ENCODE measurements at regions not wholly inside any gene's neighbourhood (a gene's known extent, or its start where the extent isn't known, plus 50 kb on each side); places are given as distances from the start of the nearest gene placed in this dataset.

GRCh38 chr10:83982812-83983211, 156.5 kb upstream of the GHITM start:
- no peaks in the 10 kb centered on the region for H3K27me3 ChIP-seq (replicated peaks; ENCODE audit: control insufficient read depth, insufficient read depth, low read length, poor library complexity, severe bottlenecking)
- H3K9me3 ChIP-seq (ENCODE audit: control insufficient read depth, low read length): no peaks in the 10 kb centered on the region
- no peak for DNase-seq
- no peaks in the 10 kb centered on the region for H3K4me1 ChIP-seq (ENCODE audit: control insufficient read depth, insufficient read depth, low read length, poor library complexity, severe bottlenecking)
- H3K36me3 ChIP-seq (ENCODE audit: control insufficient read depth, insufficient read depth, low read length): no peaks in the 10 kb centered on the region
- H3K4me3 ChIP-seq (ENCODE audit: insufficient read depth, low read depth, low read length, poor library complexity, severe bottlenecking): no peak overlapping the region
- no peak overlapping the region for H3K27ac ChIP-seq (ENCODE audit: insufficient read depth, low read length, poor library complexity, severe bottlenecking)

- no peak overlapping the region for H3K4me3 ChIP-seq (ENCODE audit: insufficient read depth, low read depth, low read length, poor library complexity, severe bottlenecking)
- no peaks in the 10 kb centered on the region for H3K4me1 ChIP-seq (ENCODE audit: control insufficient read depth, insufficient read depth, low read length, poor library complexity, severe bottlenecking)
- H3K27me3 ChIP-seq (replicated peaks; ENCODE audit: control insufficient read depth, insufficient read depth, low read length, poor library complexity, severe bottlenecking): no peaks in the 10 kb centered on the region
- DNase-seq: no peak
- H3K36me3 ChIP-seq (ENCODE audit: control insufficient read depth, insufficient read depth, low read length): no peaks in the 10 kb centered on the region
- no peak overlapping the region for H3K27ac ChIP-seq (ENCODE audit: insufficient read depth, low read length, poor library complexity, severe bottlenecking)
- no peaks in the 10 kb centered on the region for H3K9me3 ChIP-seq (ENCODE audit: control insufficient read depth, low read length)
Observed at GRCh38 chr10:83983578-83984255, 155.6 kb upstream of the GHITM start.

GRCh38 chr10:83984256-83984640, 155.1 kb upstream of the GHITM start:
- Histone ChIP-seq H3K27ac (ENCODE audit: insufficient read depth, low read length, poor library complexity, severe bottlenecking) (no peak overlapping the region), H3K36me3 (ENCODE audit: control insufficient read depth, insufficient read depth, low read length) (no peaks in the 10 kb centered on the region), H3K27me3 (replicated peaks; ENCODE audit: control insufficient read depth, insufficient read depth, low read length, poor library complexity, severe bottlenecking) (no peaks in the 10 kb centered on the region), H3K4me1 (ENCODE audit: control insufficient read depth, insufficient read depth, low read length, poor library complexity, severe bottlenecking) (no peaks in the 10 kb centered on the region), H3K4me3 (ENCODE audit: insufficient read depth, low read depth, low read length, poor library complexity, severe bottlenecking) (no peak overlapping the region), H3K9me3 (ENCODE audit: control insufficient read depth, low read length) (no peaks in the 10 kb centered on the region)
- DNase-seq: no peak

- no peaks in the 10 kb centered on the region for H3K36me3 ChIP-seq (ENCODE audit: control insufficient read depth, insufficient read depth, low read length)
- H3K4me1 ChIP-seq (ENCODE audit: control insufficient read depth, insufficient read depth, low read length, poor library complexity, severe bottlenecking): no peaks in the 10 kb centered on the region
- no peak overlapping the region for H3K4me3 ChIP-seq (ENCODE audit: insufficient read depth, low read depth, low read length, poor library complexity, severe bottlenecking)
- no peak for DNase-seq
- H3K27me3 ChIP-seq (replicated peaks; ENCODE audit: control insufficient read depth, insufficient read depth, low read length, poor library complexity, severe bottlenecking): no peaks in the 10 kb centered on the region
- no peaks in the 10 kb centered on the region for H3K9me3 ChIP-seq (ENCODE audit: control insufficient read depth, low read length)
- no peak overlapping the region for H3K27ac ChIP-seq (ENCODE audit: insufficient read depth, low read length, poor library complexity, severe bottlenecking)
Observed at GRCh38 chr10:83986800-83987199, 152.5 kb upstream of the GHITM start.

- Histone ChIP-seq H3K4me3 (ENCODE audit: insufficient read depth, low read depth, low read length, poor library complexity, severe bottlenecking) (no peak overlapping the region), H3K36me3 (ENCODE audit: control insufficient read depth, insufficient read depth, low read length) (no peaks in the 10 kb centered on the region), H3K4me1 (ENCODE audit: control insufficient read depth, insufficient read depth, low read length, poor library complexity, severe bottlenecking) (no peaks in the 10 kb centered on the region), H3K9me3 (ENCODE audit: control insufficient read depth, low read length) (no peaks in the 10 kb centered on the region), H3K27me3 (replicated peaks; ENCODE audit: control insufficient read depth, insufficient read depth, low read length, poor library complexity, severe bottlenecking) (no peaks in the 10 kb centered on the region), H3K27ac (ENCODE audit: insufficient read depth, low read length, poor library complexity, severe bottlenecking) (no peak overlapping the region)
- no peak for DNase-seq
Observed at GRCh38 chr10:83987216-83987615, 152.1 kb upstream of the GHITM start.

GRCh38 chr10:83988435-83988834, 150.9 kb upstream of the GHITM start:
- H3K27ac ChIP-seq (ENCODE audit: insufficient read depth, low read length, poor library complexity, severe bottlenecking): no peak overlapping the region
- DNase-seq: no peak
- H3K36me3 ChIP-seq (ENCODE audit: control insufficient read depth, insufficient read depth, low read length): no peaks in the 10 kb centered on the region

GRCh38 chr10:83990126-83990525, 149.2 kb upstream of the GHITM start:
- Histone ChIP-seq H3K27ac (ENCODE audit: insufficient read depth, low read length, poor library complexity, severe bottlenecking) (no peak overlapping the region), H3K27me3 (replicated peaks; ENCODE audit: control insufficient read depth, insufficient read depth, low read length, poor library complexity, severe bottlenecking) (no peaks in the 10 kb centered on the region), H3K4me3 (ENCODE audit: insufficient read depth, low read depth, low read length, poor library complexity, severe bottlenecking) (no peak overlapping the region), H3K4me1 (ENCODE audit: control insufficient read depth, insufficient read depth, low read length, poor library complexity, severe bottlenecking) (no peaks in the 10 kb centered on the region), H3K36me3 (ENCODE audit: control insufficient read depth, insufficient read depth, low read length) (no peaks in the 10 kb centered on the region), H3K9me3 (ENCODE audit: control insufficient read depth, low read length) (no peaks in the 10 kb centered on the region)
- DNase-seq: no peak

More at GRCh38 chr10:83988435-83988834, 150.9 kb upstream of the GHITM start:
- no peaks in the 10 kb centered on the region for H3K4me1 ChIP-seq (ENCODE audit: control insufficient read depth, insufficient read depth, low read length, poor library complexity, severe bottlenecking)
- no peaks in the 10 kb centered on the region for H3K9me3 ChIP-seq (ENCODE audit: control insufficient read depth, low read length)
- no peak overlapping the region for H3K4me3 ChIP-seq (ENCODE audit: insufficient read depth, low read depth, low read length, poor library complexity, severe bottlenecking)
- H3K27me3 ChIP-seq (replicated peaks; ENCODE audit: control insufficient read depth, insufficient read depth, low read length, poor library complexity, severe bottlenecking): no peaks in the 10 kb centered on the region

- Histone ChIP-seq H3K36me3 (ENCODE audit: control insufficient read depth, insufficient read depth, low read length) (no peaks in the 10 kb centered on the region), H3K9me3 (ENCODE audit: control insufficient read depth, low read length) (no peaks in the 10 kb centered on the region), H3K27ac (ENCODE audit: insufficient read depth, low read length, poor library complexity, severe bottlenecking) (no peak overlapping the region), H3K4me1 (ENCODE audit: control insufficient read depth, insufficient read depth, low read length, poor library complexity, severe bottlenecking) (no peaks in the 10 kb centered on the region), H3K27me3 (replicated peaks; ENCODE audit: control insufficient read depth, insufficient read depth, low read length, poor library complexity, severe bottlenecking) (no peaks in the 10 kb centered on the region), H3K4me3 (ENCODE audit: insufficient read depth, low read depth, low read length, poor library complexity, severe bottlenecking) (no peak overlapping the region)
- DNase-seq: no peak
Observed at GRCh38 chr10:83991986-83992753, 147.1 kb upstream of the GHITM start.

- Histone ChIP-seq H3K4me1 (ENCODE audit: control insufficient read depth, insufficient read depth, low read length, poor library complexity, severe bottlenecking) (no peaks in the 10 kb centered on the region), H3K27me3 (replicated peaks; ENCODE audit: control insufficient read depth, insufficient read depth, low read length, poor library complexity, severe bottlenecking) (no peaks in the 10 kb centered on the region), H3K9me3 (ENCODE audit: control insufficient read depth, low read length) (no peaks in the 10 kb centered on the region), H3K4me3 (ENCODE audit: insufficient read depth, low read depth, low read length, poor library complexity, severe bottlenecking) (no peak overlapping the region), H3K27ac (ENCODE audit: insufficient read depth, low read length, poor library complexity, severe bottlenecking) (no peak overlapping the region), H3K36me3 (ENCODE audit: control insufficient read depth, insufficient read depth, low read length) (no peaks in the 10 kb centered on the region)
- DNase-seq: no peak
Observed at GRCh38 chr10:83994325-83994724, 145.0 kb upstream of the GHITM start.

GRCh38 chr10:83995738-83996331, 143.5 kb upstream of the GHITM start:
- no peaks in the 10 kb centered on the region for H3K9me3 ChIP-seq (ENCODE audit: control insufficient read depth, low read length)
- no peaks in the 10 kb centered on the region for H3K27me3 ChIP-seq (replicated peaks; ENCODE audit: control insufficient read depth, insufficient read depth, low read length, poor library complexity, severe bottlenecking)
- H3K27ac ChIP-seq (ENCODE audit: insufficient read depth, low read length, poor library complexity, severe bottlenecking): no peak overlapping the region
- no peaks in the 10 kb centered on the region for H3K36me3 ChIP-seq (ENCODE audit: control insufficient read depth, insufficient read depth, low read length)
- H3K4me1 ChIP-seq (ENCODE audit: control insufficient read depth, insufficient read depth, low read length, poor library complexity, severe bottlenecking): no peaks in the 10 kb centered on the region
- no peak for DNase-seq
- H3K4me3 ChIP-seq (ENCODE audit: insufficient read depth, low read depth, low read length, poor library complexity, severe bottlenecking): no peak overlapping the region

All from effector memory CD4-positive, alpha-beta T cell (primary cell).